GM20000 (cell line): ENCODE measurements at regions not wholly inside any gene's neighbourhood (a gene's known extent, or its start where the extent isn't known, plus 50 kb on each side); places are given as distances from the start of the nearest gene placed in this dataset.
"Not testable (repeated sequence)": the region's sequence is repeated elsewhere in the genome, so short reads cannot be mapped to it uniquely, and the experiment has no call there.

Source experiments
- DNase-seq: peaks from one replicate; pipeline ENCODE4 v3.0.0; 2012; ENCODE audit warnings: low spot score
- CTCF ChIP-seq: IDR thresholded peaks from 2 replicates; pipeline ENCODE4 v1.5.1; 2012; ENCODE audit warnings: mild to moderate bottlenecking, control low read depth; ENCODE audit errors: extremely low read depth, missing control alignments

- no peak for DNase-seq
- TF ChIP-seq CTCF = no peak
Measured at GRCh38 chr2:222000326-222000725, 298.5 kb downstream of the PAX3 start.

- no peak for DNase-seq
- TF ChIP-seq CTCF = no peak
Measured at GRCh38 chr2:221999717-222000116, 299.1 kb downstream of the PAX3 start.

- TF ChIP-seq CTCF = no peak
- no peak for DNase-seq
Measured at GRCh38 chr2:221999166-221999565, 299.6 kb downstream of the PAX3 start.

- no peak for DNase-seq
- TF ChIP-seq CTCF = no peak
Measured at GRCh38 chr2:221997683-221998082, 301.1 kb downstream of the PAX3 start.

GRCh38 chr2:221997100-221997499, 301.7 kb downstream of the PAX3 start:
- no peak for TF ChIP-seq CTCF
- DNase-seq = no peak

DNA sequence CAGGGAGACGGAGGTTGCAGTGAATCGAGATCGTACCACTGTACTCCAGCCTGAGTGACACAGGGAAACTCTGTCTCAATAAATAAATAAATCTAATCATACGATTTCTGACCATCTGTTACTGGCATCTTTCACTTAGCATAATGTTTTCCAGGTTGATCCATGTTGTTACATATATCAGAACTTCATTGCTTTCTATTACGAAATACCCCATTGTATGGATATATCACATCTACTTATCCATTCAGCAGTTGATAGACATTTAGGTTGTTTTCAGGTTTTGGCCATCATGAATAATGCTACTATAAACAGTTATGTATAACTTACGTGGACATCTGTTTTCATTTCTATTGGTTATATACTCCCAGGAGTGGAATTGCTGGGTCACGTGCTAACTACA, 303.9 kb downstream of the PAX3 start:
- no peak for DNase-seq
- no peak for TF ChIP-seq CTCF

- DNase-seq = not testable (repeated sequence)
Measured at GRCh38 chr2:221984376-221984775, 314.4 kb downstream of the PAX3 start.

DNA sequence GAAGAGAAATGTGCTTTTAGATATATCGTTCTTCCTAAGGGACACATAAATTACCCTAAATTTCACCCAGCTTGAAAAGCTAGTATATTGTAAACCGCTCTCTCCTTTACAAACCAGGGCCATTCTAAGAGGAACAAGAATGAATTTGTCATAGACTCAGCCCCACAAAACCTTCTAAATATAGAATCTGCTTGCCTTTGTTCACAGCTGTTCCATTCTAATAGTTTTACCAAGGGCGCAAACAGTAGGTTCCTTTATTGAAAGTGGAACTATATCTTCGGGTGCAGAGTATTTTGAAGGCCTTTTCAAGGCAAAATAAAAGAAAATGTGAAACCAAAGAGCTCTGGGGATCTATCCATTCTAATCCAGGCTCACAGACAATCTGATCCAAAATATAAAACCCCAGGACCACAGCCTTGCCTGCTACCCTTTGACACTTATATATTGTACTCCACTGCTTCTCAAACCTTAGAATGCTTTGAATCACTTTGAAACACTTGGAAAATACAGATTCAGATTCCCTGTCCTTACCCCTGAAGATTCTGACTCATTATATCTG, 316.8 kb downstream of the PAX3 start:
- TF ChIP-seq CTCF = no peak
- no peak for DNase-seq
